ENCODE measurements at regions not wholly inside any gene's neighbourhood (a gene's known extent, or its start where the extent isn't known, plus 50 kb on each side); places are given as distances from the start of the nearest gene placed in this dataset.

DNA sequence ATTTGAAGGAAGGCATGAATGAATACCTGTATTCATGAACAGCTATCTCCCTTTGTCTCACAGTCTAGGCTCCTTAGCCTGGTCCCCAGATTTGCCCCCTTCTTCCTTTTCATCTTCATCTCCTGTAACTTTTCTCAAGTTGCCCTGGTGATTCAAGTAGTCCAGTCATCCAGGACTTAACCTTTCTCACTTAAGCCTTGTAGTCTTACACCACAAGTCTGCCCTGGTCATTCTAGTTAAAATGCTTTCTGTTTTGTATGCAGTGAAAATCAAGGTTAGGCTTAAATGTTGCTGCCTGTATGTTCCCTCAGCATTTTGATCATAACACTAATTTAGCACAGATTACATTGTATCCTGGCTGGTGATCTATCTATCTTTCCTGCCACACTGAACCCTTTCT, 58.5 kb upstream of the SLC7A11 start:
- TF ChIP-seq, protein P1, sequence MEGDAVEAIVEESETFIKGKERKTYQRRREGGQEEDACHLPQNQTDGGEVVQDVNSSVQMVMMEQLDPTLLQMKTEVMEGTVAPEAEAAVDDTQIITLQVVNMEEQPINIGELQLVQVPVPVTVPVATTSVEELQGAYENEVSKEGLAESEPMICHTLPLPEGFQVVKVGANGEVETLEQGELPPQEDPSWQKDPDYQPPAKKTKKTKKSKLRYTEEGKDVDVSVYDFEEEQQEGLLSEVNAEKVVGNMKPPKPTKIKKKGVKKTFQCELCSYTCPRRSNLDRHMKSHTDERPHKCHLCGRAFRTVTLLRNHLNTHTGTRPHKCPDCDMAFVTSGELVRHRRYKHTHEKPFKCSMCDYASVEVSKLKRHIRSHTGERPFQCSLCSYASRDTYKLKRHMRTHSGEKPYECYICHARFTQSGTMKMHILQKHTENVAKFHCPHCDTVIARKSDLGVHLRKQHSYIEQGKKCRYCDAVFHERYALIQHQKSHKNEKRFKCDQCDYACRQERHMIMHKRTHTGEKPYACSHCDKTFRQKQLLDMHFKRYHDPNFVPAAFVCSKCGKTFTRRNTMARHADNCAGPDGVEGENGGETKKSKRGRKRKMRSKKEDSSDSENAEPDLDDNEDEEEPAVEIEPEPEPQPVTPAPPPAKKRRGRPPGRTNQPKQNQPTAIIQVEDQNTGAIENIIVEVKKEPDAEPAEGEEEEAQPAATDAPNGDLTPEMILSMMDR (IDR thresholded peaks at IDR 0.05) = no peak

DNA sequence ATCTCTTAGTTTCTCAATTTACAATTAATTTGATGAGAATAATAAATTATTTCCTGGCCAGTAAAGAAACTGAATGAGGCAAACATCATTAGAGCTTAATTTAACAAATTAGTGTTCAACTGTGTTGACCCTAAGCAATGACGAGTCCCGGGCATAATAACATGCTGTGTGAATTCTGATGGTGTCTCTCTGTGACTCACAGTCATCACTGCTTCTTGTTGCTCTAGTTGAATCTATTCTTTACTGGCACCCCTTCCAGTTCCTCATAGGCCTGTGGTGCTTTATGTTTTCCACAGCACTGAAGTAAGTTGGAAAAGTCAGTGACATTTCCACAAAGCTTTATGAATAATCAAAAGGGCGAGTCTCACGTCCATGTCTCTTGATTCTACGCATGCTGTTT, 57.7 kb upstream of the SLC7A11 start:
- TF ChIP-seq, protein P1 (IDR thresholded peaks at IDR 0.05) = no peak

DNA sequence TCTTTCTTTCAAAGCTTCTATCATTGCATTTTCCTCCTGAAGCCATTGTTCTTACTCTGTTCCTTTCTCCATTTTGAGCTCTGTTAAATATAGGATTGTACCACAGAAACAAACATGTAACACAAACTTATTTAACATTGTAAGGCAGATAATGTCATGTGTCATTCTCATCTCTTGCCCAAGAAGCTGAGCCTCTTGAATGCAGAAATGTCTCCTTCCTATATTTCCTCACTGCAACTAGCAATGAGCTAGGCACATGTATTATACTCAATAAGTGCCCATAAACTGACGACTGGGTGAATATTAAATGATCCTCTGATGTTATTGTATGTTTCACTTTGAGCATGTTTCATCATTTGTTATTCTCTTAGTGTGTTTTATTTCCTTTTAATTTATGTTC, 56.7 kb upstream of the SLC7A11 start:
- TF ChIP-seq, protein P1 (IDR thresholded peaks at IDR 0.05) = no peak

DNA sequence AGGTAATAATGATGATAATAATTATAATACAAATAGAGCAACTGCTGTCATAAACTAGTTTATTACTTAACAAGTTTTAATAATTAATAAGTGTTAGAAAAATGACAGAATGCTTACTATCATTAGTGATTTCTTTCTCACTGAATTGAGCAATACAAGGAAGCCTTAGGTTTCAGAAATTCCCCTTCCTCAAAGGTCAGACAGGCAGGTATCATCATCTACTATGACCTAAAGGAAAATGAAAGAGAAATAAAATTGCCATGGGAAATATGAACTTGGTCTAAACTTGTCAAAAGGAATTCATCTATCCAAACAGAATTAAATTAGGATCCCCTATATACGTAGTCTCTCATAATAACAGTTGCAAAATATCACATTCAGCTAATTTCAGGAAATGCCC, 56.3 kb upstream of the SLC7A11 start:
- TF ChIP-seq, protein P1 (IDR thresholded peaks at IDR 0.05) = no peak

DNA sequence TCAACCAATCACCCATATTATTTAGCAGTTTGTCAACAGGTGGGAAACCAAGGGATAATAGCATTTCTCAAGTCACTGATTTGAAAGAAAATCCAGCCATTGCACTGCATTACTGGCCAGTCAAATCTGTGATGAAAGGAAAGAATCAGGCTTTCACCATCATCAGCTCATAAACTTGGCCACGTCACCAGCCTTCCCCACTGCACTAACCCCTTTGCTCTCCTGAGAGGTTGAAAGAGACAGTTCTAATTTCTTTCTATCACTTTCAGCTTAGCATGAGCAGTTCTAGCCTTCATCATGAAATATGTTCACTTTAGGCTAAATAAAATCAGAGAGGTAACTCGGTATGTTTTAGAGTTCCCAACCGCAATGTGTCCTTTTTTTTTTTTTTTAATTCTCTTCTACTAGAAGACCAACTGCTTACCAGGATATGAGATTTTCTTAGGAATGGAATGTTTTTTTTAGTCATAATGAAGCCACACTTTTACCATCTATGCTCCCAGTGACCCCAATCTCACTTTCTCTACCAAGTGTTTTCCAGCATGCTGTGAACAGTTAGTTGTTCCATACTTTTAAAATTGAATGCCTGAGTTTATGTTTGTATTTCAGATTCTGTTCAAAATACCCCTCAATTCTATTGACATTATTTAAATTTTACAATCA, 55.7 kb upstream of the SLC7A11 start:
- TF ChIP-seq, protein P1 (IDR thresholded peaks at IDR 0.05) = no peak

DNA sequence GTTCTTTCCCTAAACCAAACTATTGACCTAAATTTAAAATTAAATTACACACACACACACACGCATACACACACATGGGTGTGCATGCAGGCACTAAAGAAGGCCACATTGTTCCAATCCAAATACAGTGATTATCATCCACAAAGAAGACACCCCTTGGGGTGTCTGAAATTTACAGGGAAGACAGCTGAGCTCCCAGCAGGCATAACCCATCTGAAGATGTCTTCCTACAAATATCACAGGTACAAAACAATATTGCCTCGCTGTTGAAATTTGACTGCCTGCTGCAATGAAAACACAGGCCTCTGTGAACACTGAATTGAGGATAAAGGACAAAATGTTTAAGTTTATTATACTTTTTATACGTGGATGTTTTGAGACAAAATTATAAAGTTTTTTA, 50.2 kb upstream of the SLC7A11 start:
- TF ChIP-seq, protein P1 (IDR thresholded peaks at IDR 0.05) = no peak

Data from LNCAP (cell line).